A673 (cell line): ENCODE measurements at regions not wholly inside any gene's neighbourhood (a gene's known extent, or its start where the extent isn't known, plus 50 kb on each side); places are given as distances from the start of the nearest gene placed in this dataset.
"Not testable (repeated sequence)": the region's sequence is repeated elsewhere in the genome, so short reads cannot be mapped to it uniquely, and the experiment has no call there.

ENCODE experiments used
- BruUV-seq: library from RNA; stranded (reverse); fragments of 400-500 nt; replicated peaks from 2 replicates; lab custom pipeline; 2021; lab: Mats Ljungman, UMichigan
- CTCF ChIA-PET: fragments of 300-600 bp; sonication (Branson Sonifier 250); formaldehyde crosslinking; loops from one replicate; lab custom pipeline; 2022; ENCODE audit warnings: antibody characterized with exemption; lab: Charles Lee
- POLR2A ChIA-PET: fragments of 300-600 bp; sonication (Branson Sonifier 250); formaldehyde crosslinking; loops from one replicate; lab custom pipeline; 2022; ENCODE audit warnings: antibody characterized with exemption; ENCODE audit not compliant: low non-redundant PET; lab: Charles Lee
- DNase-seq: peaks from one replicate; pipeline ENCODE4 v3.0.0-alpha.2; 2015; ENCODE audit warnings: low spot score
- H3K27ac ChIP-seq: fragments of 200-600 bp; sonication (generic); 2 replicates; pipeline ENCODE4 v1.5.1; 2016; ENCODE audit warnings: mixed run types, low read depth, mild to moderate bottlenecking, mixed read lengths, antibody characterized with exemption, low read length; ENCODE audit not compliant: poor library complexity, severe bottlenecking
- H3K27me3 ChIP-seq: fragments of 200-600 bp; sonication (generic); replicated peaks from 2 replicates; pipeline ENCODE4 v1.6.1; 2017; ENCODE audit warnings: mixed run types, low read depth, mild to moderate bottlenecking, mixed read lengths, antibody characterized with exemption, low read length; ENCODE audit not compliant: insufficient read depth, poor library complexity
- H3K36me3 ChIP-seq: fragments of 200-600 bp; sonication (generic); 2 replicates; pipeline ENCODE4 v1.6.1; 2016; ENCODE audit warnings: mixed run types, mild to moderate bottlenecking, mixed read lengths, antibody characterized with exemption, low read length; ENCODE audit not compliant: insufficient read depth, poor library complexity, severe bottlenecking
- H3K4me1 ChIP-seq: fragments of 200-600 bp; sonication (generic); 2 replicates; pipeline ENCODE4 v1.6.1; 2017; ENCODE audit warnings: mixed run types, mild to moderate bottlenecking, mixed read lengths, antibody characterized with exemption, low read length; ENCODE audit not compliant: insufficient read depth, poor library complexity, severe bottlenecking
- H3K4me3 ChIP-seq: fragments of 200-600 bp; sonication (generic); 2 replicates; pipeline ENCODE4 v1.5.1; 2016; ENCODE audit warnings: low read depth, mixed run types, mild to moderate bottlenecking, mixed read lengths, low read length; ENCODE audit not compliant: poor library complexity, severe bottlenecking
- H3K9me3 ChIP-seq: fragments of 200-600 bp; sonication (generic); 2 replicates; pipeline ENCODE4 v1.6.1; 2016; ENCODE audit warnings: mixed run types, low read depth, mild to moderate bottlenecking, mixed read lengths, antibody characterized with exemption, low read length; ENCODE audit not compliant: poor library complexity, severe bottlenecking
- EZH2 ChIP-seq: fragments of 200-600 bp; sonication (generic); IDR thresholded peaks from 2 replicates; pipeline ENCODE4 v1.6.1; 2017; ENCODE audit warnings: borderline replicate concordance, low read depth, mild to moderate bottlenecking, mixed read lengths, antibody characterized with exemption, low read length; ENCODE audit not compliant: poor library complexity, severe bottlenecking
- intact Hi-C: fragments of 100-400 bp; cut with micrococcal nuclease; formaldehyde crosslinking; loops from one replicate; pipeline ENCODE4 v1.10.0; 2022; ENCODE audit not compliant: unreplicated experiment
- TF ChIP-seq, protein P1 (sequence below): fragments of 300-800, 200-600 bp; sonication (generic); conservative IDR thresholded peaks from 2 replicates; pipeline ENCODE4 v1.5.1; 2017; ENCODE audit warnings: low read depth, mild to moderate bottlenecking, antibody characterized with exemption, low read length, moderate library complexity, mixed read lengths

- POLR2A ChIA-PET, result no interaction called here
- intact Hi-C loops, result no loop called here
- H3K27ac ChIP-seq, result no peak overlapping the region
- H3K4me1 ChIP-seq, result no peaks in the 10 kb centered on the region
- H3K9me3 ChIP-seq, result no peaks in the 10 kb centered on the region
- H3K27me3 ChIP-seq, result no peaks in the 10 kb centered on the region
- CTCF ChIA-PET, result no interaction called here
- TF ChIP-seq, protein P1, sequence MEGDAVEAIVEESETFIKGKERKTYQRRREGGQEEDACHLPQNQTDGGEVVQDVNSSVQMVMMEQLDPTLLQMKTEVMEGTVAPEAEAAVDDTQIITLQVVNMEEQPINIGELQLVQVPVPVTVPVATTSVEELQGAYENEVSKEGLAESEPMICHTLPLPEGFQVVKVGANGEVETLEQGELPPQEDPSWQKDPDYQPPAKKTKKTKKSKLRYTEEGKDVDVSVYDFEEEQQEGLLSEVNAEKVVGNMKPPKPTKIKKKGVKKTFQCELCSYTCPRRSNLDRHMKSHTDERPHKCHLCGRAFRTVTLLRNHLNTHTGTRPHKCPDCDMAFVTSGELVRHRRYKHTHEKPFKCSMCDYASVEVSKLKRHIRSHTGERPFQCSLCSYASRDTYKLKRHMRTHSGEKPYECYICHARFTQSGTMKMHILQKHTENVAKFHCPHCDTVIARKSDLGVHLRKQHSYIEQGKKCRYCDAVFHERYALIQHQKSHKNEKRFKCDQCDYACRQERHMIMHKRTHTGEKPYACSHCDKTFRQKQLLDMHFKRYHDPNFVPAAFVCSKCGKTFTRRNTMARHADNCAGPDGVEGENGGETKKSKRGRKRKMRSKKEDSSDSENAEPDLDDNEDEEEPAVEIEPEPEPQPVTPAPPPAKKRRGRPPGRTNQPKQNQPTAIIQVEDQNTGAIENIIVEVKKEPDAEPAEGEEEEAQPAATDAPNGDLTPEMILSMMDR, result no peak
- TF ChIP-seq EZH2, result no peak
- DNase-seq, result no peak
- no peaks in the 10 kb centered on the region for H3K36me3 ChIP-seq
- no peak overlapping the region for H3K4me3 ChIP-seq
- BruUV-seq, result no TSS peak
These were observed 59.9 kb upstream of the FAM241A start for GRCh38 chr4:112085156-112086035.

DNA sequence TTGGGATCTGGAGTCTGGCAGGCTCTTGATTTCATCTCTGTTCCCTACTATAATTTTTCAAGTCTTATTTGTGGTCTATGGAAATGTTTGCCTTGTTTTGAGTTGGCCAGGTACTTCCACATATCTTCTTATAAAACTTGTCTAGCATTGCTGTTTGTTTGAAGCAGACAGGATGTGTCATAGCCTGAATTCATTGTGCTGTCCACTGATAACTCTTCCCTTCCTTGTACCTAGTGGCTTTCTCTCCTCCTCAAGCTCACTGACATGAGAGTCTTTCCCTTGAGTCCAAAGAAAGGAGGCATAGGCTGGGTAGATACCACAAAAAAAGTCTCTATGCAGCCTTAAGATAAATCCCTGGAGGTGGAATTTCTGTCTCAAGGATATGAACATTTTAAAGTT lies 59.2 kb upstream of the FAM241A start:
- Histone ChIP-seq H3K36me3 (no peaks in the 10 kb centered on the region), H3K27me3 (no peaks in the 10 kb centered on the region), H3K9me3 (no peaks in the 10 kb centered on the region), H3K4me3 (no peak overlapping the region), H3K27ac (no peak overlapping the region), H3K4me1 (no peaks in the 10 kb centered on the region)
- no peak for DNase-seq
- intact Hi-C loops, result no loop called here
- CTCF ChIA-PET, result no interaction called here
- POLR2A ChIA-PET, result no interaction called here
- BruUV-seq, result no TSS peak
- no peak for TF ChIP-seq EZH2
- TF ChIP-seq, protein P1, result no peak

DNA sequence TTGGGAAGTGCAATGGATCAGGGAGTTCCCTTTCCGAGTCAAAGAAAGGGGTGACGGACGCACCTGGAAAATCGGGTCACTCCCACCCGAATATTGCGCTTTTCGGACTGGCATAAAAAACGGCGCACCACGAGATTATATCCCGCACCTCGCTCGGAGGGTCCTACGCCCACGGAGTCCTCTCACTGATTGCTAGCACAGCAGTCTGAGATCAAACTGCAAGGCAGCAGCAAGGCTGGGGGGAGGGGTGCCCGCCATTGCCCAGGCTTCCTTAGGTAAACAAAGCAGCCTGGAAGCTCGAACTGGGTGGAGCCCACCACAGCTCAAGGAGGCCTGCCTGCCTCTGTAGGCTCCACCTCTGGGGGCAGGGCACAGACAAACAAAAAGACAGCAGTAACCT lies 58.6 kb upstream of the FAM241A start:
- BruUV-seq, H3K27me3 ChIP-seq, intact Hi-C loops, CTCF ChIA-PET, H3K9me3 ChIP-seq, H3K4me1 ChIP-seq, H3K27ac ChIP-seq, POLR2A ChIA-PET, H3K4me3 ChIP-seq, DNase-seq, H3K36me3 ChIP-seq: not testable (repeated sequence)

GRCh38 chr4:112092330-112092729 lies 52.9 kb upstream of the FAM241A start:
- H3K4me3 ChIP-seq, DNase-seq, H3K36me3 ChIP-seq, H3K9me3 ChIP-seq, BruUV-seq, H3K27me3 ChIP-seq, intact Hi-C loops, POLR2A ChIA-PET, H3K27ac ChIP-seq, H3K4me1 ChIP-seq, CTCF ChIA-PET: not testable (repeated sequence)
